ENCODE measurements at regions not wholly inside any gene's neighbourhood (a gene's known extent, or its start where the extent isn't known, plus 50 kb on each side); places are given as distances from the start of the nearest gene placed in this dataset.

DNA sequence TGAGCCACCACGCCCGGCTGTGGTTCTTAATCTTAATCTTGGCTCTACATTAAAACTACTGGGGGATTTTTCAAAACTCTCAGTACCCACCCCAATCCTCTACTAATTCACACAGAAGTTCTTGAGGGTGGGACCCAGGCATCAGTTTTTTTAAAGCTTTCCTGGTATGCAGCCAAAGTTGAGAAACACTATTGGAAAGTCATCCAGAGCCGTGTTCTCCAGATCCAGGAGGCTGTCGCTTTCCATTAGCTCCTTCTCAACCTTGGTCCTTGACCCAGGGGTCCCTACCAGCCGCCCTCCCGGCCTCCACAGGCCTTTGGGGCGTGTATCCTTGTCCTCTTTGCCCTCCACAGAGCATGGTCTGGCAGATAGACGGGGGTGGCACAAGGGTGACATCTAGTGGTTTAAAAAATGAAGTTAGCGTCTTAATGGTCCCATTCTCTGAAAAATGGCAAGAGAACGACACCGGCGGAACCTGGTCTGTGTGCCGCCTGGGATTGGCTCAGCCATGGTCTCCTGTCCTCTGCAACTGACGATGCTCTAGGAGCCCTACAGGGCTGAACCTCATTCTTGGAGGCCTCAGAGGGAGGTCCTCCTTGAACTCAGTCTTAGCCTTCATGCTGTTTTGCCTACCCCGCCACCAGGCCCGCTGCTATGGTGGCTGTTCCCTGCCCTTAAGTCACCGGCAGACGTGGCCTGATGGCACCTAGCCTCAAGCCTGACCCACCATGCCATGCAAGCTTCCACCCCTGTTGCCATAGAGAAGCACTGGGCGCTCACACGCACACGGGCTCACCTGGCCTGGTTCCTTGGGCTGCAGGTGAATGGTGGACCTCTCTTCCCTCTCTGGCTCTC, 152.0 kb upstream of the SYN3 start:
- H3K36me3 ChIP-seq, result no peaks in the 10 kb centered on the region
- no peaks in the 10 kb centered on the region for H3K9me3 ChIP-seq
- no peak overlapping the region for H3K4me3 ChIP-seq
- 32 to 47% (median 44%) methylated on average over 16 to 21 of the region's 21 CpGs for WGBS, 5 donors
- TF ChIP-seq CTCF (IDR thresholded peaks at IDR 0.05 in 8 of 11, conservative IDR thresholded peaks at IDR 0.05 in 3 of 11) (peak in 8 of 11 experiments; percentile 22 to 65 (median 51)), POLR2AphosphoS5 (IDR thresholded peaks at IDR 0.05) (no peak)
- peaks cover 0 to 5% (median 0%) of the 10 kb centered on the region in 6 donors for H3K4me1 ChIP-seq
- intact Hi-C loops (cut with DNase I; ENCODE audit: low total_unique reads), result loop anchor here (10.0 kb wide), 1 partner anchor 195 kb away; no protein-coding TSS in a partner anchor
- H3K27me3 ChIP-seq (replicated peaks in 1 of 7), result peaks cover 0 to 18% (median 0%) of the 10 kb centered on the region in 7 donors
- no peak overlapping the region for H3K27ac ChIP-seq
- no peak for DNase-seq

DNA sequence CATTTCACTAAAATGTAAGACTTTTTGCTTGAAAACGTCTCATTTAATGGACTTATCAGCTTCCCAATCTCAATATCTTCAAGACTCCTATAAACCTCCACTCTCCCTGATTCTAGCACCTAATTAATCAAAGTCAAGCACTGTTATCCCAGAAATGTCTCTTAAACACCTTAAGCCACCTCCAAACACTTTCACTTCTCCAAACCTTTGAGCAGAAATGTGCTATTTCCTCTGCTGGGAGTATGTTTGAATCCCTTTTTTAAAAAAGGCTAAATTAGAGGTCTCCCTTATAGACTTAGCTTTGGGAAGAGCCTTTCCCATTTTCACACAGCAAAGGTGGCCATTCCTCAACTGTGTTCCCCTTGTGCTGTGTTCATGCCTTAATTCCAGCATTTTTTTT, 146.2 kb upstream of the SYN3 start:
- Histone ChIP-seq H3K27ac (no peak overlapping the region), H3K9me3 (no peaks in the 10 kb centered on the region), H3K4me1 (peaks cover 0 to 25% (median 2%) of the 10 kb centered on the region in 6 donors), H3K4me3 (no peak overlapping the region), H3K36me3 (no peaks in the 10 kb centered on the region), H3K27me3 (replicated peaks in 1 of 7) (peaks cover 0 to 20% (median 0%) of the 10 kb centered on the region in 7 donors)
- DNase-seq, result no peak
- intact Hi-C loops (cut with DNase I; ENCODE audit: low total_unique reads), result loop anchor here (10.0 kb wide), 1 partner anchor 190 kb away; no protein-coding TSS in a partner anchor
- TF ChIP-seq POLR2A (IDR thresholded peaks at IDR 0.05), result no peak
- TF ChIP-seq POLR2AphosphoS5 (IDR thresholded peaks at IDR 0.05), result no peak
- 0 to 16% (median 10%) methylated on average over 1 of the region's 1 CpG for WGBS, 5 donors

DNA sequence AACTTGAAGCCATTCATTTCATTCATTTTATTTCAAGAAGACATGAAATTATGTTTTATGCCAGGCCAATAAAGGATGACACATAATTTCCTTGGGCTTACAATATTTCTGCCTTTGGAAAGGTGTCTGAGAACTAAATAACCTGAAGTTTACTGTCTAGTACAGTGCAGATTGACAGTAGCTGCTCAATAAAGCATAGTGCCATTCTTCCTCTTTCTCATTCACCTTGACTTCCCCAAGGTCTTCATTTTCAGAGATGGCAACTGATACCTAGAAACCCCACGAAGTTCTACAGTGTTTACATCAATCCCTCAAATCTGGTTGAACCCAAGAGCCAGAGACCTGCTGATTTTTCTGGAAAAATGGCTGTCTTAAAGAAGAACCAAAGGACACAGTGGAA, 144.3 kb upstream of the SYN3 start:
- no peaks in the 10 kb centered on the region for H3K36me3 ChIP-seq
- intact Hi-C loops (cut with DNase I; ENCODE audit: low total_unique reads), result loop anchor here (10.0 kb wide), 1 partner anchor 188 kb away; no protein-coding TSS in a partner anchor
- H3K27me3 ChIP-seq (replicated peaks in 1 of 7), result peaks cover 0 to 23% (median 0%) of the 10 kb centered on the region in 7 donors
- TF ChIP-seq POLR2AphosphoS5 (IDR thresholded peaks at IDR 0.05), result no peak
- no peak for TF ChIP-seq CTCF (IDR thresholded peaks at IDR 0.05 in 8 of 11, conservative IDR thresholded peaks at IDR 0.05 in 3 of 11)
- TF ChIP-seq POLR2A (IDR thresholded peaks at IDR 0.05), result no peak
- H3K9me3 ChIP-seq, result no peaks in the 10 kb centered on the region
- 17 to 30% (median 21%) methylated on average over 1 of the region's 1 CpG for WGBS, 5 donors
- H3K27ac ChIP-seq, result no peak overlapping the region
- peaks cover 0 to 25% (median 2%) of the 10 kb centered on the region in 6 donors for H3K4me1 ChIP-seq
- H3K4me3 ChIP-seq, result no peak overlapping the region
- no peak for DNase-seq

- Histone ChIP-seq H3K4me1 (no peaks in the 10 kb centered on the region), H3K9me3 (no peaks in the 10 kb centered on the region), H3K27ac (no peak overlapping the region), H3K4me3 (no peak overlapping the region), H3K36me3 (no peaks in the 10 kb centered on the region), H3K27me3 (replicated peaks in 1 of 7) (peaks cover 0 to 8% (median 0%) of the 10 kb centered on the region in 7 donors)
- no peak for DNase-seq
- 70 to 78% (median 75%) methylated on average over 3 of the region's 3 CpGs for WGBS, 5 donors
- TF ChIP-seq POLR2AphosphoS5 (IDR thresholded peaks at IDR 0.05) (no peak), POLR2A (IDR thresholded peaks at IDR 0.05) (no peak), CTCF (IDR thresholded peaks at IDR 0.05 in 8 of 11, conservative IDR thresholded peaks at IDR 0.05 in 3 of 11) (no peak)
- intact Hi-C loops (cut with DNase I; ENCODE audit: low total_unique reads), result loop anchor here (10.0 kb wide), 1 partner anchor 680 kb away; no protein-coding TSS in a partner anchor
Measured at GRCh38 chr22:33194529-33195077, 136.4 kb upstream of the SYN3 start.

All from spleen (tissue), 11 donors.